Body of pancreas (tissue), 4 donors: ENCODE measurements at regions not wholly inside any gene's neighbourhood (a gene's known extent, or its start where the extent isn't known, plus 50 kb on each side); places are given as distances from the start of the nearest gene placed in this dataset.

Experiments used
- POLR2A ChIP-seq, 3 donors: fragments of 450-650 bp; IDR thresholded peaks; one replicate each; pipeline ENCODE4 v1.6.1; 2016; ENCODE audit warnings: antibody characterized with exemption in 3 of 3, mild to moderate bottlenecking in 2 of 3
- TF ChIP-seq, protein P1 (sequence below), 7 experiments: fragments of 450-650 bp in 4 of 7; fragments of 200-600 bp in 3 of 7; sonication (generic) in 3 of 7; IDR thresholded peaks; one replicate each; pipeline ENCODE4 v1.5.1; 2016 to 2019; ENCODE audit warnings: antibody characterized with exemption in 7 of 7

DNA sequence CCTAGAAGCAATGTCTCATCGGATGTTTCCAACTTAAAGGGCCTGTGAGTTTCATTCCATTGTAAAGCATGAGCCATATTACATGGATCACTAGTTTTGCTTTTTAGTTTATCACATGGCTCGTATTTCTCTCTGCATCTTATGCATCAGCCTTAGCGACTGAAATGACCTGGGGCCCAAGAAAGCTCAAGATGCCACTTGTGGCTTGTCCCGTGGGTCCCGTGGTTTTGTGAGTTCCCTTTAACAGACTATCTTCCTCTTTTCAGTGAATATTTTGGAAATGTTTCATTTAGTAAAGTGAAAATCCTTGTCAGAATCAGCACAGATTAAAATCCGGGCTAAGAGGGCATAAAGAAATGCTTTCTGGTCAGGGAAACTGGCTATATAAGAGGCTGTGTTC is 86.2 kb upstream of the PPM1H start:
- TF ChIP-seq, protein P1, sequence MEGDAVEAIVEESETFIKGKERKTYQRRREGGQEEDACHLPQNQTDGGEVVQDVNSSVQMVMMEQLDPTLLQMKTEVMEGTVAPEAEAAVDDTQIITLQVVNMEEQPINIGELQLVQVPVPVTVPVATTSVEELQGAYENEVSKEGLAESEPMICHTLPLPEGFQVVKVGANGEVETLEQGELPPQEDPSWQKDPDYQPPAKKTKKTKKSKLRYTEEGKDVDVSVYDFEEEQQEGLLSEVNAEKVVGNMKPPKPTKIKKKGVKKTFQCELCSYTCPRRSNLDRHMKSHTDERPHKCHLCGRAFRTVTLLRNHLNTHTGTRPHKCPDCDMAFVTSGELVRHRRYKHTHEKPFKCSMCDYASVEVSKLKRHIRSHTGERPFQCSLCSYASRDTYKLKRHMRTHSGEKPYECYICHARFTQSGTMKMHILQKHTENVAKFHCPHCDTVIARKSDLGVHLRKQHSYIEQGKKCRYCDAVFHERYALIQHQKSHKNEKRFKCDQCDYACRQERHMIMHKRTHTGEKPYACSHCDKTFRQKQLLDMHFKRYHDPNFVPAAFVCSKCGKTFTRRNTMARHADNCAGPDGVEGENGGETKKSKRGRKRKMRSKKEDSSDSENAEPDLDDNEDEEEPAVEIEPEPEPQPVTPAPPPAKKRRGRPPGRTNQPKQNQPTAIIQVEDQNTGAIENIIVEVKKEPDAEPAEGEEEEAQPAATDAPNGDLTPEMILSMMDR (IDR thresholded peaks at IDR 0.05), result no peak
- TF ChIP-seq POLR2A (IDR thresholded peaks at IDR 0.05), result no peak
